ENCODE measurements at regions not wholly inside any gene's neighbourhood (a gene's known extent, or its start where the extent isn't known, plus 50 kb on each side); places are given as distances from the start of the nearest gene placed in this dataset.

GRCh38 chr6:132244744-132245143 lies 156.5 kb downstream of the MOXD1 start:
- intact Hi-C loops (cut with DNase I; ENCODE audit: low total_unique reads): no loop called here
- no peak for DNase-seq (ENCODE audit: low spot score in 2 of 2)
- no peak overlapping the region for H3K4me3 ChIP-seq (ENCODE audit: low read depth, poor library complexity, severe bottlenecking)
- WGBS, 2 donors: 89 to 92% methylated on average over 3 of the region's 3 CpGs
- no peak for TF ChIP-seq POLR2A (IDR thresholded peaks at IDR 0.05)
- no peak for TF ChIP-seq CTCF (IDR thresholded peaks at IDR 0.05)

- 35 to 38% methylated on average over 3 of the region's 3 CpGs for WGBS, 2 donors
- intact Hi-C loops (cut with DNase I; ENCODE audit: low total_unique reads): no loop called here
- no peak for DNase-seq (ENCODE audit: low spot score in 2 of 2)
- no peak for TF ChIP-seq CTCF (IDR thresholded peaks at IDR 0.05)
- no peak for TF ChIP-seq POLR2A (IDR thresholded peaks at IDR 0.05)
- no peak overlapping the region for H3K4me3 ChIP-seq (ENCODE audit: low read depth, poor library complexity, severe bottlenecking)
Observed at GRCh38 chr6:132236744-132237143, 164.5 kb downstream of the MOXD1 start.

GRCh38 chr6:132236281-132236680 lies 165.0 kb downstream of the MOXD1 start:
- intact Hi-C loops (cut with DNase I; ENCODE audit: low total_unique reads): no loop called here
- H3K4me3 ChIP-seq (ENCODE audit: low read depth, poor library complexity, severe bottlenecking): no peak overlapping the region
- 61 to 77% methylated on average over 1 of the region's 1 CpG for WGBS, 2 donors
- no peak for TF ChIP-seq CTCF (IDR thresholded peaks at IDR 0.05)
- TF ChIP-seq POLR2A (IDR thresholded peaks at IDR 0.05): no peak
- DNase-seq (ENCODE audit: low spot score in 2 of 2): no peak

GRCh38 chr6:132235596-132236280 lies 165.5 kb downstream of the MOXD1 start:
- intact Hi-C loops (cut with DNase I; ENCODE audit: low total_unique reads): no loop called here
- no peak for TF ChIP-seq POLR2A (IDR thresholded peaks at IDR 0.05)
- no peak for TF ChIP-seq CTCF (IDR thresholded peaks at IDR 0.05)
- 58 to 62% methylated on average over 2 of the region's 2 CpGs for WGBS, 2 donors
- no peak for DNase-seq (ENCODE audit: low spot score in 2 of 2)
- H3K4me3 ChIP-seq (ENCODE audit: low read depth, poor library complexity, severe bottlenecking): no peak overlapping the region

- TF ChIP-seq CTCF (IDR thresholded peaks at IDR 0.05) (no peak), POLR2A (IDR thresholded peaks at IDR 0.05) (no peak)
- WGBS, 2 donors: 49 to 53% methylated on average over 2 of the region's 2 CpGs
- no peak overlapping the region for H3K4me3 ChIP-seq (ENCODE audit: low read depth, poor library complexity, severe bottlenecking)
- DNase-seq (ENCODE audit: low spot score in 2 of 2): no peak
- intact Hi-C loops (cut with DNase I; ENCODE audit: low total_unique reads): no loop called here
Observed at GRCh38 chr6:132234356-132234755, 166.9 kb downstream of the MOXD1 start.

Data from lower leg skin (tissue), 4 donors.